ENCODE measurements at regions not wholly inside any gene's neighbourhood (a gene's known extent, or its start where the extent isn't known, plus 50 kb on each side); places are given as distances from the start of the nearest gene placed in this dataset.

DNA sequence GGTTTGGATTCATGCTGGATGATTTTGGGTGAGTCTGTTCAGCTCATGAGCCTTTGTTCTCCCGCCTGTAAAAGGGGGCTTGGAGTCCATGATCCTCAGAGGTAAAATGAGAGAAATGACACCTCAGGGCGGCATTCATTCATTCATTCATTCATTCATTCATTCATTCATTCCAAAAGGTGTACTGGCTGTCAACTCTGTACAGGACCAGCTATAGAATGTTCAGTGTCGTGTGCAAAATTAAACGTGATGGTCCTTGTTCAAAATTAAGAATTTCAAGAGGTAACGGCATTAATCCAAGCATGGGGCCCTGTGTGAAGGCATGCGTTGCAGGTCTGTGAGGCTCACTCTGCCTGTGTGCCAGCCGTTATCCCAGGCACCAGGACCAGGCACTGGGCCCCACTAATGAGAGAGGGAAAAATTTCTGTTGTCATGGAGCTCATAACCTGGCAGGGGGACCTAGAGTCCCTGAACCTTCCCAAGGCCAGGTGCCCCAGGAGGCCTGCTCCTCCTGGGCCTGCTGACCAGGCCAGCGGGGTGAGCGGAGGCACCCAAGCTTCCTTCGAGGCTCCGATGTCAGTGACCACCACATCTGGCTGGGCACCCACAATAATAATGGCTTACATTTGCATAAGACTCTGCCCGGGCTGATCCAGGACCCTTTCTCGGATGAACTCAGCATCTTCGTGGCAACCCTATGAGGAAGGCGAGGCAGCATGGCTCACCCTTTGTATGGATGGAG, 53.2 kb downstream of the CEBPB start:
- TF ChIP-seq POLR2A (IDR thresholded peaks at IDR 0.05) = no peak
- TF ChIP-seq, protein P1, sequence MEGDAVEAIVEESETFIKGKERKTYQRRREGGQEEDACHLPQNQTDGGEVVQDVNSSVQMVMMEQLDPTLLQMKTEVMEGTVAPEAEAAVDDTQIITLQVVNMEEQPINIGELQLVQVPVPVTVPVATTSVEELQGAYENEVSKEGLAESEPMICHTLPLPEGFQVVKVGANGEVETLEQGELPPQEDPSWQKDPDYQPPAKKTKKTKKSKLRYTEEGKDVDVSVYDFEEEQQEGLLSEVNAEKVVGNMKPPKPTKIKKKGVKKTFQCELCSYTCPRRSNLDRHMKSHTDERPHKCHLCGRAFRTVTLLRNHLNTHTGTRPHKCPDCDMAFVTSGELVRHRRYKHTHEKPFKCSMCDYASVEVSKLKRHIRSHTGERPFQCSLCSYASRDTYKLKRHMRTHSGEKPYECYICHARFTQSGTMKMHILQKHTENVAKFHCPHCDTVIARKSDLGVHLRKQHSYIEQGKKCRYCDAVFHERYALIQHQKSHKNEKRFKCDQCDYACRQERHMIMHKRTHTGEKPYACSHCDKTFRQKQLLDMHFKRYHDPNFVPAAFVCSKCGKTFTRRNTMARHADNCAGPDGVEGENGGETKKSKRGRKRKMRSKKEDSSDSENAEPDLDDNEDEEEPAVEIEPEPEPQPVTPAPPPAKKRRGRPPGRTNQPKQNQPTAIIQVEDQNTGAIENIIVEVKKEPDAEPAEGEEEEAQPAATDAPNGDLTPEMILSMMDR (IDR thresholded peaks at IDR 0.05) = no peak

Measured in adrenal gland (tissue), 5 donors.